Stomach (tissue), 8 donors: ENCODE measurements at regions not wholly inside any gene's neighbourhood (a gene's known extent, or its start where the extent isn't known, plus 50 kb on each side); places are given as distances from the start of the nearest gene placed in this dataset.

Experiments used
- DNase-seq, 2 donors: peaks; one replicate each; pipeline versions ENCODE4 v3.0.0 to v3.0.0-alpha.2; 2013 to 2019
- H3K27ac ChIP-seq, 5 donors: fragments of 200-600 bp in 4 of 5; sonication (generic) in 4 of 5; one replicate each; pipeline ENCODE4 v1.5.1; 2013 to 2019; ENCODE audit warnings: mild to moderate bottlenecking in 1 of 5, moderate library complexity in 1 of 5
- H3K27me3 ChIP-seq, 3 donors: fragments of 200-600 bp; sonication (generic); one replicate each; pipeline ENCODE4 v1.5.1; 2017 to 2019; ENCODE audit warnings: mixed run types in 1 of 3
- H3K36me3 ChIP-seq, 4 donors: fragments of 200-600 bp; sonication (generic); 1 replicate in 3 of 4; 2 replicates in 1 of 4; pipeline ENCODE4 v1.5.1; 2016 to 2019
- H3K4me1 ChIP-seq, 4 donors: fragments of 200-600 bp; sonication (generic); one replicate each; pipeline ENCODE4 v1.5.1; 2016 to 2019
- H3K4me3 ChIP-seq, 4 donors: fragments of 200-600 bp; sonication (generic) in 3 of 4; one replicate each; pipeline ENCODE4 v1.5.1; 2016 to 2019; ENCODE audit warnings: mild to moderate bottlenecking in 1 of 4
- H3K9me3 ChIP-seq, 4 donors: fragments of 200-600 bp; sonication (generic); one replicate each; pipeline ENCODE4 v1.5.1; 2016 to 2019
- EP300 ChIP-seq: sonication (generic); formaldehyde crosslinking; IDR thresholded peaks from one replicate; pipeline ENCODE4 v1.6.1; 2017; ENCODE audit warnings: antibody characterized with exemption
- POLR2A ChIP-seq, 4 donors: fragments of 450-650 bp; IDR thresholded peaks; one replicate each; pipeline ENCODE4 v1.6.1; 2016; ENCODE audit warnings: antibody characterized with exemption in 4 of 4, control low read depth in 2 of 4, mild to moderate bottlenecking in 1 of 4, moderate library complexity in 1 of 4
- POLR2AphosphoS5 ChIP-seq, 3 donors: sonication (generic); formaldehyde crosslinking; IDR thresholded peaks; one replicate each; pipeline ENCODE4 v1.6.1; 2016; ENCODE audit warnings: antibody characterized with exemption in 3 of 3
- WGBS, 5 donors: extraction: QIAGEN DNeasy Blood & Tissue Kit in 3 of 5; methylation state at CpG; one replicate each; pipeline versions ENCODE4 v1.1.5 to v1.1.7; 2013 to 2018; 5-methylcytosine and 5-hydroxymethylcytosine counted together
- intact Hi-C: fragments of 100-400 bp; cut with DNase I; formaldehyde crosslinking; loops from one replicate; pipeline ENCODE4 v1.15.1; 2023; ENCODE audit warnings: low total_unique reads
- TF ChIP-seq, protein P1 (sequence below), 7 experiments: fragments of 450-650 bp in 4 of 7; fragments of 200-600 bp in 3 of 7; sonication (generic) in 3 of 7; IDR thresholded peaks; one replicate each; pipeline ENCODE4 v1.5.1; 2016 to 2019; ENCODE audit warnings: antibody characterized with exemption in 7 of 7, control low read depth in 2 of 7, mild to moderate bottlenecking in 1 of 7
- donor health status: healthy with polysubstance abuse.
- donor health status: Bipolar disorder and iron deficiency.
- donor health status: healthy.

DNA sequence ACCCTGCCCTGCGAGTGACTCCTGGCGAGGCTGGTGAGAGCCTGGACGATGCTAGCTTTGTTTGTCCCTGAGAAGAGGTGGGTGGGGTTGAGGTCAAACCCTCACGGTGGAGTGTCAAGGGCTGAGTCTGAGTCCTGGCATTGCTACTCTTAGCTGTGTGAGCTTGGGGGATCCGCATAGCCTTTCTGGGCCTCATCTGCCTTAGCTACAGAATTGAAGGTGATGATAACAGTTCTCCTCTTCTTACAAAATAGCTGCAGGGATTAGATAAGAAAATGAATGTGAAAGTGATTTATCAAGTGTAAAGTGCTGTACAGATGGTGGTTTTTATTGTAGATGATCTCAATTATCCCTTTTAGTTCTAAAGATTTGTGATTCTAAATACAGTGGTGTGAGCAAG is 144.6 kb downstream of the LPIN1 start:
- no peaks in the 10 kb centered on the region for H3K36me3 ChIP-seq
- peaks cover 0 to 25% (median 15%) of the 10 kb centered on the region in 4 donors for H3K9me3 ChIP-seq
- no peak for DNase-seq
- TF ChIP-seq, protein P1, sequence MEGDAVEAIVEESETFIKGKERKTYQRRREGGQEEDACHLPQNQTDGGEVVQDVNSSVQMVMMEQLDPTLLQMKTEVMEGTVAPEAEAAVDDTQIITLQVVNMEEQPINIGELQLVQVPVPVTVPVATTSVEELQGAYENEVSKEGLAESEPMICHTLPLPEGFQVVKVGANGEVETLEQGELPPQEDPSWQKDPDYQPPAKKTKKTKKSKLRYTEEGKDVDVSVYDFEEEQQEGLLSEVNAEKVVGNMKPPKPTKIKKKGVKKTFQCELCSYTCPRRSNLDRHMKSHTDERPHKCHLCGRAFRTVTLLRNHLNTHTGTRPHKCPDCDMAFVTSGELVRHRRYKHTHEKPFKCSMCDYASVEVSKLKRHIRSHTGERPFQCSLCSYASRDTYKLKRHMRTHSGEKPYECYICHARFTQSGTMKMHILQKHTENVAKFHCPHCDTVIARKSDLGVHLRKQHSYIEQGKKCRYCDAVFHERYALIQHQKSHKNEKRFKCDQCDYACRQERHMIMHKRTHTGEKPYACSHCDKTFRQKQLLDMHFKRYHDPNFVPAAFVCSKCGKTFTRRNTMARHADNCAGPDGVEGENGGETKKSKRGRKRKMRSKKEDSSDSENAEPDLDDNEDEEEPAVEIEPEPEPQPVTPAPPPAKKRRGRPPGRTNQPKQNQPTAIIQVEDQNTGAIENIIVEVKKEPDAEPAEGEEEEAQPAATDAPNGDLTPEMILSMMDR (IDR thresholded peaks at IDR 0.05): no peak
- TF ChIP-seq POLR2AphosphoS5 (IDR thresholded peaks at IDR 0.05) (no peak), POLR2A (IDR thresholded peaks at IDR 0.05) (no peak), EP300 (no peak)
- H3K4me3 ChIP-seq: no peak overlapping the region
- H3K27me3 ChIP-seq: no peaks in the 10 kb centered on the region
- 60 to 77% (median 66%) methylated on average over 5 of the region's 5 CpGs for WGBS, 5 donors
- no peak overlapping the region for H3K27ac ChIP-seq
- intact Hi-C loops: no loop called here
- H3K4me1 ChIP-seq: no peaks in the 10 kb centered on the region

DNA sequence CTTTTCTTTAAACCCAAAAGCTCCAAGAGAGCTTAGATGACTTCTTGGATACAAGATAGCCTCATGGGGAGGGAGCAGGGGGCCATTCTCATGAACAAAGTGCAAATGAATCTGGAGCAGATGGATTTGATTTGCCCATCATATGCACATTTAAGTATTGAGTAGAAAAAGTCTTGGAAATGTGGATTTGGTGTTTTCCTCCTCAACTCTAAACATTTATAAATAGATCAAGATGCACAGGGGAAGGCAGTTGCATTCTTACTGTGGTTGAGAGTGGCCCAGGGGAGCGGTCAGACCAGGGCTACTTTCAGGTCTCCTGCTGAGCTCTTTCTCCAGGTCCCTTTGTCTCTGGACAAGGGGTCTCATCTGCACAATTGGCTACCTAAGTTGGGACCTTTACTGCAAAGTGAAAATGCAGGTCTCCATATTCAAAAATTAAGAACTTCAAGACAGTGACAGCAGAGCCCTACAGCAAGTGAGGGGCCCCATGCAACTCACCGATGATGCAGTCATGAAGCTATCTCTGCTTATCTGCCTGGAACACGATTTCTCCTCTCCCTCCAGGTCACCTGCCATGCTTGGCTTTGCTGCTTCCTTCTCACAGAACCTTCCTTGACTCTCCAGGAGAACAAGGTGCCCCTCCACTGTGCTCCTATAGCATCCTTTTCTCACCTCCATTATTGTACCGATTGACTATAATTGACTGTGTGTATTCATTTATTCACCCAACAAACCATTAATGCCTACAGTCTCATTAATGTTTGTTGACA is 145.4 kb downstream of the LPIN1 start:
- peaks cover 0 to 25% (median 15%) of the 10 kb centered on the region in 4 donors for H3K9me3 ChIP-seq
- no peaks in the 10 kb centered on the region for H3K4me1 ChIP-seq
- no peaks in the 10 kb centered on the region for H3K36me3 ChIP-seq
- 77 to 81% (median 80%) methylated on average over 4 of the region's 4 CpGs for WGBS, 5 donors
- TF ChIP-seq EP300 (no peak), POLR2AphosphoS5 (IDR thresholded peaks at IDR 0.05) (no peak), POLR2A (IDR thresholded peaks at IDR 0.05) (no peak)
- TF ChIP-seq, protein P1 (IDR thresholded peaks at IDR 0.05): no peak
- H3K27ac ChIP-seq: no peak overlapping the region
- no peak for DNase-seq
- intact Hi-C loops: no loop called here
- no peaks in the 10 kb centered on the region for H3K27me3 ChIP-seq
- no peak overlapping the region for H3K4me3 ChIP-seq

DNA sequence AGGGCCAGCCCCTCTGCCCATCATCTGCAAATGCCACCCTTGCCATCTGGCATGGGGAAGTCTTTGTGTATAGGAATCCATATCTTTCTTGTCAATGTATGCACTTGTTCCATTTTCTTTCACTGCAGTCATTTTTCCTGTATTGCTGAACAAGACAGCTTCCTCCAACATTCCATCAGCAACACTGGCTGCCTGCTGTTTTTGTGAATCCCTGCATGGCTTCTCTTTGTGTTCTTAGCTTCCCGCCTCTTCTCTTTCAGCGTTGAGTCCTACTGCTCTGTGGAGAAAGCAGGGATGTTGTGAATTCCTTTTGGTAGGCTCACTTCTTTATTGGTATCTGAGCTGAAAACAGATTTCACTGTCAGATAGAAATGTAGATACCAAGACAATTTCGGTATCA is 150.0 kb downstream of the LPIN1 start:
- intact Hi-C loops: no loop called here
- no peaks in the 10 kb centered on the region for H3K9me3 ChIP-seq
- 64 to 70% (median 68%) methylated on average over 3 of the region's 3 CpGs for WGBS, 5 donors

DNA sequence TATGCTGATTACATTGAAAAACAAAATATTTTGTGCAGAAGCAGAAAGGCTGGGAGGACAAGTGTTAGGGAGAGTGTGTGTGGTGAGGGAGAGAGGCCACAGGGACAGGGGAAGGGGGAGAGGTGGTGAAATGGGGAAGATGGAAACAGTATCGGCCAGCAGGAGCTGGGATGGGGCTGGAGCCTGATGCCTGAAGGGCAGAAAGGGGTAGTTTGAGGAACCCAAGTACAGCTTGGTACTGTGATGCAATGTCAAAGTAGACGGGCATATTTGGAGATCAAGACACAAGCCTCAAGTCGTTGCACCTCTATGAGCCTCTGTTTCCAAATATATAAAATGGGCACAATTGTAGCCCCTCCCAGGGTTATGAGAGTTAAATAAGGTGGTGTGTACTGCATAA is 152.1 kb downstream of the LPIN1 start:
- intact Hi-C loops: no loop called here
- Histone ChIP-seq H3K36me3 (no peaks in the 10 kb centered on the region), H3K4me1 (no peaks in the 10 kb centered on the region), H3K27ac (no peak overlapping the region), H3K9me3 (no peaks in the 10 kb centered on the region), H3K4me3 (no peak overlapping the region), H3K27me3 (no peaks in the 10 kb centered on the region)
- TF ChIP-seq POLR2AphosphoS5 (IDR thresholded peaks at IDR 0.05): no peak
- TF ChIP-seq, protein P1 (IDR thresholded peaks at IDR 0.05): no peak
- no peak for TF ChIP-seq EP300
- no peak for TF ChIP-seq POLR2A (IDR thresholded peaks at IDR 0.05)
- DNase-seq: no peak
- 61 to 91% (median 82%) methylated on average over 3 of the region's 3 CpGs for WGBS, 5 donors

More for the DNA sequence above, 150.0 kb downstream of the LPIN1 start:
- Histone ChIP-seq H3K27me3 (no peaks in the 10 kb centered on the region), H3K27ac (no peak overlapping the region), H3K36me3 (no peaks in the 10 kb centered on the region), H3K4me3 (no peak overlapping the region), H3K4me1 (no peaks in the 10 kb centered on the region)
- TF ChIP-seq POLR2A (IDR thresholded peaks at IDR 0.05): no peak
- no peak for TF ChIP-seq POLR2AphosphoS5 (IDR thresholded peaks at IDR 0.05)
- TF ChIP-seq, protein P1 (IDR thresholded peaks at IDR 0.05): no peak
- TF ChIP-seq EP300: no peak
- DNase-seq: no peak
